Loucy (cell line): ENCODE measurements at regions not wholly inside any gene's neighbourhood (a gene's known extent, or its start where the extent isn't known, plus 50 kb on each side); places are given as distances from the start of the nearest gene placed in this dataset.

Source experiments
- CTCF ChIP-seq: fragments of 200-600 bp; sonication (generic); conservative IDR thresholded peaks from 2 replicates; pipeline ENCODE4 v1.5.1; 2014; ENCODE audit warnings: mild to moderate bottlenecking, antibody characterized with exemption, low read length
- EZH2phosphoT487 ChIP-seq: fragments of 200-600 bp; IDR thresholded peaks from 2 replicates; pipeline ENCODE4 v1.6.1; 2018; ENCODE audit warnings: antibody characterized with exemption, mild to moderate bottlenecking, moderate library complexity, borderline replicate concordance

DNA sequence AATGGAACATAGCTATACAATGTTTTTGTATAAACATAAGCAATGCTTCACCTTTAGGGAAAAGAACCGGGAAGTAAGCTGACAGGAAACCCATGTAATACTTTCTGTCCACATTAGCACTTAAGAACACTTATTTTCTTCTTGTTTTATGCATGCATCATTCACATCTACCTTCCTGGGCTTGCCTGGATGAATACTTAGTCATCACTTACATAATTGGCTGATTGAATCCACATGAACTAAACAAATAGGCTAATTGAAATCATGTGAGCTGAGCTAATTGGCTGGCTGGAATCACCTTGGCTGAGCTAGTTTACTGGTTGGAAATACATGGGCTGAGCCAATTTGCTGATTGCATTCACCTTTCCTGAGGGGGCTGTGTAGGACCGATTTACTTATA, 78.8 kb downstream of the ZNF726 start:
- TF ChIP-seq CTCF = no peak
- no peak for TF ChIP-seq EZH2phosphoT487
